Retinal pigment epithelial cell (primary cell): ENCODE measurements at regions not wholly inside any gene's neighbourhood (a gene's known extent, or its start where the extent isn't known, plus 50 kb on each side); places are given as distances from the start of the nearest gene placed in this dataset.

ENCODE experiments used
- DNase-seq: peaks from one replicate; pipeline ENCODE4 v3.0.0-alpha.2; 2010; ENCODE audit warnings: low read depth
- H3K4me3 ChIP-seq: 2 replicates; pipeline ENCODE4 v1.5.1; 2011; ENCODE audit warnings: mild to moderate bottlenecking, low read length, control low read depth, moderate library complexity
- CTCF ChIP-seq: conservative IDR thresholded peaks from 2 replicates; pipeline ENCODE4 v1.5.1; 2011; ENCODE audit warnings: low read depth, low read length, control low read depth, inconsistent platforms

DNA sequence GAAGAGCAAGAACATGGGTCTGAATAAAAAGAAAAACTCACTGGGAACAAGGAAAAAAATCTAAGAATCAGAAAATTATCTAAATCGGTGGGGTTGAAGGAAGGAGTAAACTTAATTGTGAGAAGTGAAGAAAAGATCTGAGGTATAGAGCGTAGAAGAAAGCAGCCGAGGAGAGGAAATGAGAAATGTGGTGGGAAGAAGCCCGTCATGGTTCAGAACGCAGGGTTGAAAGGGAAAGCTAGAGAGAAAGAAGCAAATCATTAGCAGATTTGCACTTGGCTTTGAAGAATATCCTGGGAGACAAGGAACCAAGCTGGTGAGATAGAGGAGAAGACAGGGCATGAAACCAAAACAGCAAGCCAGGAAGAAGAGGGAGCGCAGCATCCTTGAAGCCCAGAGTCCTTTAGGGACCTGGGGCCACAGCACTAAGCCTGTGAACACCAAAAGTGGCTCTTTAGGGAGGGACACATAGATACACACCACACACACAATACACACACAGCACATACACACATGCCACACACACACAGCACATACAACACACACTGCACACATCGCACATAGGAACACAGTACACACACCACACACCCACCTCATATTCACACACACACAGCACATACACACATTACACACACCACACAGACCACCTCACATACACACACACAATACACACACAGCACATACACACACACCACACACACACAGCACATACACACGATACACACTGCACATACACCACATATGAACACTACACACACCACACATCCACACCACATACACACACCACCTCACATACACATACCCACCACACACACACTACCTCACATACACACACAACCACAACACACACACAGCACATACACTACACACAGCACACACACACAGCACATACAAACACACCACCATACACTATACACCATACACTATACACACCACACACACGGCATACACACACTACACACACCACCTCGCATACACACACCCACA, 274.6 kb downstream of the ETAA1 start:
- no peak overlapping the region for H3K4me3 ChIP-seq
- no peak for TF ChIP-seq CTCF
- no peak for DNase-seq

DNA sequence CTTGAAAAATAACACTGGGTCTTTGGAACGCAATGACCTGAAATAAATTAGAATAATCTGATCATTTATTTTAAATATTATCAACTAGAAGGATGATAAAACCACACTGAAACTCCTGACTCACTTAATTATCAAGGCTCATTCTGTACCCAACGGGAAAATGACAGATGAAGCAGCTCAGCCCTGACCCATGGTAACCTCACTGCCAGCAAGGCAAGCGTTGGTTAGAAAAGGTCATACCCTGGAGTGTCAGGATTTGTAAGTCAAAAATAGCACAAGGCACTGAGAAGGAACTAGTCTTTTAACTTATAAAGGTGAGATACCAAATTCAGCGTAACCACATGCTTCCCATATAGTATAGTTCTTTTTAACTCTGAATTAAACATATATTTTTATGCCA, 277.5 kb downstream of the ETAA1 start:
- no peak for DNase-seq
- TF ChIP-seq CTCF: no peak

DNA sequence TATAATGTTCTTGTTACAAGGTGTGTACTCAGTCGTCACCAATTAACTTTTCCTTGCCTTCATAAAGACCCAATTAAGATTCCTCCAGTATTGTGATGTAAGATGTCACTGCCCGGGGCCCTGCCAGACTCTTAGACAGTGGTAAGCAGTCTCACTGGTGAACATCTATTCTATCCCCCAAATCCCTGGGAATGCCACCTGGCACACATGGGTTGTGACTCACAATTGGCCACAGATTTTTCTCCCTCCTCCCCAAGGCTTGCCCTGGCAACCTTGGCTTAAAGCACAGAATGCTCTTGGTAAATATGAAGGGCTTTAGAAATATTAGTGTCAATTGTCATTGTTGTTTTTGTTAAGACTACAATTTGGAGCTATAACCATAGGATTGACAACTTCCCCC, 287.9 kb downstream of the ETAA1 start:
- H3K4me3 ChIP-seq: no peak overlapping the region
- DNase-seq: peak; percentile 46
- no peak for TF ChIP-seq CTCF

More for the DNA sequence above, 277.5 kb downstream of the ETAA1 start:
- H3K4me3 ChIP-seq: no peak overlapping the region

- DNase-seq: no peak
- no peak overlapping the region for H3K4me3 ChIP-seq
- TF ChIP-seq CTCF: no peak
Measured at GRCh38 chr2:67686254-67686653, 289.1 kb downstream of the ETAA1 start.

- H3K4me3 ChIP-seq: no peak overlapping the region
- TF ChIP-seq CTCF: no peak
- no peak for DNase-seq
Measured at GRCh38 chr2:67689186-67689585, 292.1 kb downstream of the ETAA1 start.

GRCh38 chr2:67689651-67690050, 292.5 kb downstream of the ETAA1 start:
- no peak overlapping the region for H3K4me3 ChIP-seq
- no peak for TF ChIP-seq CTCF

DNA sequence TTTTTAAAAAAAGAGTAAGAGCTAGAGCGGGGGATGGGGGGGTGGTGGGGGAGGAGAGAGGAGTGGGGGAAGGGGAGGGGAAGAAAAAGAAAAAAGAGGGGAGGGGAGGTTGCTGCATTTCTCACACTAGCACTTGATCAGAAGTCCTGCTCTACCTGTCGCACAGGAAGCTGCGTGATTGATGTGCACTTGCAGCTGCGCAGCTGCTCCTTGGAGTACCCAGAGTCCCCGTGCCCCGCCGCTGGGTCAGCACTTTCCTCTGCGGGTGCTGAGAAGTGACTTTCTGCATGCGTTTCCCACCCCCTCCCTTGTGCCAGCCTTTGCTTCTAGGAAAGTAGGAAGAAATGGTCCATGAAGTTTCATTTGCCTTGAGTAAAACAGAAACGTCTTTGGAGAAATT, 297.3 kb downstream of the ETAA1 start:
- H3K4me3 ChIP-seq: no peak overlapping the region
- no peak for DNase-seq
- no peak for TF ChIP-seq CTCF

More at GRCh38 chr2:67689651-67690050, 292.5 kb downstream of the ETAA1 start:
- no peak for DNase-seq
